HuH-7.5 (cell line): ENCODE measurements at regions not wholly inside any gene's neighbourhood (a gene's known extent, or its start where the extent isn't known, plus 50 kb on each side); places are given as distances from the start of the nearest gene placed in this dataset.

Experiments used
- DNase-seq: peaks from one replicate; pipeline ENCODE4 v3.0.0; 2011; ENCODE audit warnings: low spot score

DNA sequence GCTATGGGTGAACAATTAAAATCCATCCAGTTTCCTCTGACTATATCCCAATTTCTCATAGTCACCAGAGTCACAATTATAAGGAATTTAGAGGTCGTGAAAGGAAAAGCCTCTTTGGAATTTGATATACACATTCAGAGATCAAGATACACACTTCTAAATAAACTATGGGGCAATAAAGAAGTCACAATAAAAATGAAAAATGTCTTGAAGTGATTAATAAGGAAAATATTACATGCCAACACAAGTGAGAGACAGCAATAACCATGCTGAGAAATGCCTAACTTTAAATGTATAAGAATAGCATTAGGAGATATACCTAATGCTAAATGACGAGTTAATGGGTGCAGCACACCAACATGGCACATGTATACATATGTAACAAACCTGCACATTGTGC is 54.9 kb upstream of the ADAMTS19 start:
- no peak for DNase-seq

- no peak for DNase-seq
Measured at GRCh38 chr5:129406440-129406839, 53.7 kb upstream of the ADAMTS19 start.
